OCI-LY1 (cell line): ENCODE measurements at regions not wholly inside any gene's neighbourhood (a gene's known extent, or its start where the extent isn't known, plus 50 kb on each side); places are given as distances from the start of the nearest gene placed in this dataset.

Source experiments
- EZH2 ChIP-seq: fragments of 200-600 bp; sonication (generic), shearing (Covaris generic); IDR thresholded peaks from 2 replicates; pipeline ENCODE4 v1.8.0; 2017; ENCODE audit warnings: borderline replicate concordance, mixed run types, mild to moderate bottlenecking, antibody characterized with exemption, low read length, moderate library complexity, mixed read lengths
- TF ChIP-seq, protein P1 (sequence below): fragments of 200-600 bp; sonication (generic), shearing (Covaris generic); IDR thresholded peaks from 2 replicates; pipeline ENCODE4 v1.5.1; 2017; ENCODE audit warnings: mild to moderate bottlenecking, antibody characterized with exemption, low read length, moderate library complexity, mixed read lengths

DNA sequence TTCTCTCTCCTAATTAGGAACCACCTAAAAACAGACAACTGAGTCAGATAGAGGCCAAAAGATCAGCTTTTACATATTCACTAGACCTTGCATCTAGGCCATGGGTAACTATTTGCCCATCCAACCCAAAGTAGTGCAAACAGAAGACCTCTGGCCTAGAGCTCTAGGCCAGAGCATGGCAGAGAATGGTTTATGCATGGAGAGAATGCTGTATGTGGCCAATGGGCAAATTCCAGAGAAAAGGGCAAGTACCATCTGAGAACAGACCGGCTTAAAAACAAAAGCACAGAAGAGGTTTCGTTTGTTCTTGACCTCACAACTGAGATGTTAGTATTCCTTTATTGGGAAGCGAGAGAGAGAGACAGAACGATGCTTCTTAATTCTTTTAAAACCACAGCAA lies 151.7 kb upstream of the RFX3 start:
- TF ChIP-seq, protein P1, sequence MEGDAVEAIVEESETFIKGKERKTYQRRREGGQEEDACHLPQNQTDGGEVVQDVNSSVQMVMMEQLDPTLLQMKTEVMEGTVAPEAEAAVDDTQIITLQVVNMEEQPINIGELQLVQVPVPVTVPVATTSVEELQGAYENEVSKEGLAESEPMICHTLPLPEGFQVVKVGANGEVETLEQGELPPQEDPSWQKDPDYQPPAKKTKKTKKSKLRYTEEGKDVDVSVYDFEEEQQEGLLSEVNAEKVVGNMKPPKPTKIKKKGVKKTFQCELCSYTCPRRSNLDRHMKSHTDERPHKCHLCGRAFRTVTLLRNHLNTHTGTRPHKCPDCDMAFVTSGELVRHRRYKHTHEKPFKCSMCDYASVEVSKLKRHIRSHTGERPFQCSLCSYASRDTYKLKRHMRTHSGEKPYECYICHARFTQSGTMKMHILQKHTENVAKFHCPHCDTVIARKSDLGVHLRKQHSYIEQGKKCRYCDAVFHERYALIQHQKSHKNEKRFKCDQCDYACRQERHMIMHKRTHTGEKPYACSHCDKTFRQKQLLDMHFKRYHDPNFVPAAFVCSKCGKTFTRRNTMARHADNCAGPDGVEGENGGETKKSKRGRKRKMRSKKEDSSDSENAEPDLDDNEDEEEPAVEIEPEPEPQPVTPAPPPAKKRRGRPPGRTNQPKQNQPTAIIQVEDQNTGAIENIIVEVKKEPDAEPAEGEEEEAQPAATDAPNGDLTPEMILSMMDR, result no peak
- no peak for TF ChIP-seq EZH2
